NCI-H524 (cell line): ENCODE measurements at regions not wholly inside any gene's neighbourhood (a gene's known extent, or its start where the extent isn't known, plus 50 kb on each side); places are given as distances from the start of the nearest gene placed in this dataset.

ENCODE experiments used
- DNase-seq, 2 experiments: peaks; one replicate each; lab custom pipeline; 2025; lab: John Stamatoyannopoulos, UW

GRCh38 chr2:212945526-212945925 is 205.9 kb downstream of the IKZF2 start:
- DNase-seq, result no peak

GRCh38 chr2:212943351-212943750 is 208.1 kb downstream of the IKZF2 start:
- no peak for DNase-seq

- no peak for DNase-seq
Measured at GRCh38 chr2:212941361-212941760, 210.1 kb downstream of the IKZF2 start.

- DNase-seq, result peak; percentile 57 to 84
Measured at GRCh38 chr2:212940816-212941215, 210.6 kb downstream of the IKZF2 start.

- no peak for DNase-seq
Measured at GRCh38 chr2:212939777-212940531, 211.5 kb downstream of the IKZF2 start.

- DNase-seq, result no peak
Measured at GRCh38 chr2:212938144-212938793, 213.1 kb downstream of the IKZF2 start.

- no peak for DNase-seq
Measured at GRCh38 chr2:212936572-212936971, 214.8 kb downstream of the IKZF2 start.

GRCh38 chr2:212935752-212936151 is 215.7 kb downstream of the IKZF2 start:
- no peak for DNase-seq

GRCh38 chr2:212931271-212931670 is 220.1 kb downstream of the IKZF2 start:
- DNase-seq, result no peak

- DNase-seq, result no peak
Measured at GRCh38 chr2:212930556-212931260, 220.7 kb downstream of the IKZF2 start.

GRCh38 chr2:212929971-212930370 is 221.4 kb downstream of the IKZF2 start:
- DNase-seq, result no peak

GRCh38 chr2:212929116-212929515 is 222.3 kb downstream of the IKZF2 start:
- DNase-seq, result no peak

GRCh38 chr2:212928681-212929080 is 222.7 kb downstream of the IKZF2 start:
- DNase-seq, result no peak

- no peak for DNase-seq
Measured at GRCh38 chr2:212926940-212927339, 224.5 kb downstream of the IKZF2 start.

GRCh38 chr2:212923393-212923792 is 228.0 kb downstream of the IKZF2 start:
- DNase-seq, result no peak

- DNase-seq, result no peak
Measured at GRCh38 chr2:212922701-212923100, 228.7 kb downstream of the IKZF2 start.

GRCh38 chr2:212921711-212922110 is 229.7 kb downstream of the IKZF2 start:
- DNase-seq, result no peak

GRCh38 chr2:212921061-212921460 is 230.4 kb downstream of the IKZF2 start:
- no peak for DNase-seq

GRCh38 chr2:212919238-212919637 is 232.2 kb downstream of the IKZF2 start:
- no peak for DNase-seq

GRCh38 chr2:212918336-212918735 is 233.1 kb downstream of the IKZF2 start:
- no peak for DNase-seq

- DNase-seq, result no peak
Measured at GRCh38 chr2:212915121-212915782, 236.2 kb downstream of the IKZF2 start.

GRCh38 chr2:212914392-212914791 is 237.0 kb downstream of the IKZF2 start:
- DNase-seq, result no peak
